PFSK-1 (cell line): ENCODE measurements at regions not wholly inside any gene's neighbourhood (a gene's known extent, or its start where the extent isn't known, plus 50 kb on each side); places are given as distances from the start of the nearest gene placed in this dataset.

Experiments
- FOXP2 ChIP-seq: optimal IDR thresholded peaks from 2 replicates; pipeline ENCODE3; 2011; ENCODE audit warnings: borderline replicate concordance, control low read depth, inconsistent platforms; ENCODE audit not compliant: insufficient read depth; ENCODE audit errors: extremely low read length, extremely low read depth
- POLR2AphosphoS5 ChIP-seq: IDR thresholded peaks from 2 replicates; pipeline ENCODE4 v1.6.1; 2012; ENCODE audit warnings: low read depth, mild to moderate bottlenecking, control low read depth, low read length, moderate library complexity
- SIN3A ChIP-seq: IDR thresholded peaks from 2 replicates; pipeline ENCODE4 v1.6.1; 2012; ENCODE audit warnings: mild to moderate bottlenecking, low read length, moderate library complexity, borderline replicate concordance; ENCODE audit not compliant: insufficient read depth
- TAF1 ChIP-seq: IDR thresholded peaks from 2 replicates; pipeline ENCODE4 v1.6.1; 2012; ENCODE audit warnings: low read length, control low read depth, borderline replicate concordance; ENCODE audit not compliant: insufficient read depth
- TF ChIP-seq, protein P1 (sequence below), 2 experiments: IDR thresholded peaks; 2 replicates each; pipeline versions ENCODE4 v1.6.1 to v1.8.0; 2011 to 2012; ENCODE audit warnings: low read depth in 2 of 2, low read length in 2 of 2, control low read depth in 1 of 2, inconsistent platforms in 1 of 2, mild to moderate bottlenecking in 1 of 2, moderate library complexity in 1 of 2; ENCODE audit not compliant: insufficient read depth in 1 of 2

DNA sequence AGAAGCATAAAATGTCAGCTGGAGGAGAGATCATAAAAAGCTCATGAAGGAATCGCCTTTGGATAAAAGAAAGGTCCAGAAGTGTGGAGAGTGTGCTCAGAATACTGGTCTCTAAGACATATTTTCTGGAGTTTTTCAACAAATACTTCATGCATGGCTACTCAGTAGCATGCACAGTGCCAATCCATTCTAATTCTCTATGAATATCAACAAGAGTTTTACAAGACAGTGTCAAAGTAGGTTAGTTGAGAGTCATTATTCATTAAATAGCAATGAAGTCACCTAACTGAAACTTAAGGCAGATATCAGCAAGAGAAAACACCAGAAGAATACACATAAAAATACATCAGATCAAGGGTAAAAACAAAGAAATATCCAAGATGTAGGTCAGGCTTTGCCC is 1243.2 kb upstream of the SLC10A2 start:
- TF ChIP-seq TAF1 = no peak
- no peak for TF ChIP-seq SIN3A
- TF ChIP-seq FOXP2 = no peak
- TF ChIP-seq, protein P1, sequence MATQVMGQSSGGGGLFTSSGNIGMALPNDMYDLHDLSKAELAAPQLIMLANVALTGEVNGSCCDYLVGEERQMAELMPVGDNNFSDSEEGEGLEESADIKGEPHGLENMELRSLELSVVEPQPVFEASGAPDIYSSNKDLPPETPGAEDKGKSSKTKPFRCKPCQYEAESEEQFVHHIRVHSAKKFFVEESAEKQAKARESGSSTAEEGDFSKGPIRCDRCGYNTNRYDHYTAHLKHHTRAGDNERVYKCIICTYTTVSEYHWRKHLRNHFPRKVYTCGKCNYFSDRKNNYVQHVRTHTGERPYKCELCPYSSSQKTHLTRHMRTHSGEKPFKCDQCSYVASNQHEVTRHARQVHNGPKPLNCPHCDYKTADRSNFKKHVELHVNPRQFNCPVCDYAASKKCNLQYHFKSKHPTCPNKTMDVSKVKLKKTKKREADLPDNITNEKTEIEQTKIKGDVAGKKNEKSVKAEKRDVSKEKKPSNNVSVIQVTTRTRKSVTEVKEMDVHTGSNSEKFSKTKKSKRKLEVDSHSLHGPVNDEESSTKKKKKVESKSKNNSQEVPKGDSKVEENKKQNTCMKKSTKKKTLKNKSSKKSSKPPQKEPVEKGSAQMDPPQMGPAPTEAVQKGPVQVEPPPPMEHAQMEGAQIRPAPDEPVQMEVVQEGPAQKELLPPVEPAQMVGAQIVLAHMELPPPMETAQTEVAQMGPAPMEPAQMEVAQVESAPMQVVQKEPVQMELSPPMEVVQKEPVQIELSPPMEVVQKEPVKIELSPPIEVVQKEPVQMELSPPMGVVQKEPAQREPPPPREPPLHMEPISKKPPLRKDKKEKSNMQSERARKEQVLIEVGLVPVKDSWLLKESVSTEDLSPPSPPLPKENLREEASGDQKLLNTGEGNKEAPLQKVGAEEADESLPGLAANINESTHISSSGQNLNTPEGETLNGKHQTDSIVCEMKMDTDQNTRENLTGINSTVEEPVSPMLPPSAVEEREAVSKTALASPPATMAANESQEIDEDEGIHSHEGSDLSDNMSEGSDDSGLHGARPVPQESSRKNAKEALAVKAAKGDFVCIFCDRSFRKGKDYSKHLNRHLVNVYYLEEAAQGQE (IDR thresholded peaks at IDR 0.05; ENCODE audit: insufficient read depth in 1 of 2, low read depth in 2 of 2, low read length in 2 of 2) = no peak

DNA sequence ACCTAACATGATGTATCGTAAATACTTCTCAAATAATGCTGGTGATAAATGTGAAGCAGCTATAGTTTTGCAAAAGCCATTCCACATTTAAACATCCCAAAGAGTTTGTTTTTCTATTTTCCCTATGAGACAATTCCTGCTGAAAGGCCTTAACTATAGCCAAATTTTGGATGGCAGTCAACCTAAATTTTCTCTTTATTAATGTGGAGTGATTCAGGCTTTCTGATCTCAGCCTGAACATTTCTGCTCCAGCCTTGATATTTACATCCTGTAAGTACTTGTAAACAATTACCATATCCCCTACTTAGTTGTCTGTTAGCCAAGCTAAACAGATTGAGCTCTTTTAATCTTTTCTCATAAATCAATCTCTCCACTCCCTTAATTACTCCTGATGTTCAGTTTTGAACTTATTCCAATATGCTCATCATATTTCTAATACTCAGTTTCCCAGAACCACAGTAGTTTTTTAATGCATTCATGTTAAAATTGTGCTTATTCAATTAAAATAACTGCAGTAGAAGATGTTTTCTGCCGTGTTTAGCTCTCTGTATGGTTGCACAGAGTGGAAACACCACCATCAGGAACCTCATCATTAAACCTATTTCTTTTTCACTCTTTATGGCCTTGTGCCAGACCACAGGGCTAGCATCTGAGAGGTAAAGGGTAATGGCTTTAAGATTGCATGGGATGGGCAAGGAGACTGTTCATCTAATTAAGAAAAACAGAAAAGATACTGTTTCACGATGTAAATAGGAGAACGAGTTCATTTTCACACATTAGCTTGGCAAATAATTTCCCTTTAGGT is 1235.2 kb upstream of the SLC10A2 start:
- TF ChIP-seq SIN3A (no peak), TAF1 (no peak), FOXP2 (no peak), POLR2AphosphoS5 (no peak)
- TF ChIP-seq, protein P1 (IDR thresholded peaks at IDR 0.05; ENCODE audit: insufficient read depth in 1 of 2, low read depth in 2 of 2, low read length in 2 of 2) = no peak

DNA sequence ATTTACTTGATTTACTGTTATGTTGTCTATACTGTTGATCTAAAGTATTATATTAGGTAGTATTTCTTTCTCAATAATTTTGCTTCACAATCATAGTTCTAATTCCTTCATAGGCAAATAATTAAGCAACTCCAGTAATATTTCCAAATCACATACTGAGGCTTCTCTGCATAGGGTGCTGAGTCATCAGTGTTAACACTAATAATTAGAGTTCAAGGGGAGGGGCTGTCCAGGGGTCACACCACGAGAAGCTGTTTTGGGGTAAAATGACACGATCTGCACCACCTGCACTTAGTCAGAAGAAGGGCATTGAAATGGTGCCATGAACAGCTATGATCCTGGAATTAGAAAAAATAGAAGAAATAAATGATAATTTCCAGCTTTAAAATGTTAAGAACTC is 1230.9 kb upstream of the SLC10A2 start:
- TF ChIP-seq SIN3A = no peak

DNA sequence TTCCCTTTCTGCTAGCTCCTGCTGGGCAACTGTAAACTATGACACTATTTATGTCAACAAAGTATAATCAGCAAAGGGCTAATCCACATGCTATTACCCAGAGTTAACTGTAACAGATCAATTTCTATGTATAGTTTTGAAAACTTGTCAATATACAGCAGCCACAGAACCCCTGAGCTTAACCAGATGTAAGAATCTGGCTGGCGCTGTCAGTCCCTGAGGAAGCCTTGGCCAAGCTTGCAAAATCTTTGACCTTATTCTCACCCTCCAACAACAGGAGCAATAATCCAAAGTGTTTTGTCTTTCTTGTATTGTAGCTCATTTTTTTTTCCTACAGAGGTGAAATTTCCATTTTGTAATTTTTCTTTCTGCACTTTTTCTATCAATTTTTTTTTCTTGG is 1230.1 kb upstream of the SLC10A2 start:
- TF ChIP-seq, protein P1 (IDR thresholded peaks at IDR 0.05; ENCODE audit: insufficient read depth in 1 of 2, low read depth in 2 of 2, low read length in 2 of 2) = no peak
- no peak for TF ChIP-seq POLR2AphosphoS5

DNA sequence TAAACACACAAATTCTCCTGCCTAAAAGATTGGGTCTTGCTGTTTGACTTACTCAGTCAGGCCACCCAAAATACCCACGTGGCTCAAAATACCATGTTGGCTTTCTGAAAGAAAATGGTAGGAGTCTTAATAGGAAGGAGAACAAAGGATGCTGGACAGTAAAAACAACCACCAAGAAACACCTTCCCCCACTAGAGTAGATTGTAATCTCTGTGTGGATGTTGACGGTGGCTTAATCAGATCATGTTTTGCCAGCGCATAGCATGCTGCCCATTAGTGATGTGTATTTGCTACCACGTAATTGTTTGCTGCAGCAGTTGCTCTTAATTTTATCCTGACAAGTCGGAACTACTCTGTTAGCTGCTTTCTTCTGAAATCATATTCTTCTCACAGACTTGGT is 1229.3 kb upstream of the SLC10A2 start:
- TF ChIP-seq, protein P1 (IDR thresholded peaks at IDR 0.05; ENCODE audit: insufficient read depth in 1 of 2, low read depth in 2 of 2, low read length in 2 of 2) = 0 out of 4 replicates have a peak, but pooled peaks of 1 of the 2 experiments have one; percentile 22
- TF ChIP-seq POLR2AphosphoS5 = no peak
